ENCODE measurements at regions not wholly inside any gene's neighbourhood (a gene's known extent, or its start where the extent isn't known, plus 50 kb on each side); places are given as distances from the start of the nearest gene placed in this dataset.

GRCh38 chr2:101630224-101630949, 67.1 kb upstream of the MAP4K4 start:
- ATAC-seq (no peak), DNase-seq (ENCODE audit: low read depth, low spot score) (no peak)
- intact Hi-C loops (cut with micrococcal nuclease; ENCODE audit: unreplicated experiment): no loop called here
- Histone ChIP-seq H3K36me3 (ENCODE audit: control insufficient read depth, insufficient read depth, low read length) (no peaks in the 10 kb centered on the region; the same call in 1 of the 2 replicates), H3K27me3 (ENCODE audit: control insufficient read depth, insufficient read depth, low read length) (no peaks in the 10 kb centered on the region), H3K27ac (ENCODE audit: low read length) (no peak overlapping the region), H3K9me3 (ENCODE audit: control insufficient read depth, insufficient read depth, low read depth, low read length) (no peaks in the 10 kb centered on the region), H3K4me1 (ENCODE audit: control insufficient read depth, insufficient read depth, low read length) (no peaks in the 10 kb centered on the region), H3K4me3 (ENCODE audit: low read depth in 2 of 2, low read length in 2 of 2) (no peak overlapping the region)
- ChIA-PET POLR2A (no interaction called here), CTCF (interaction anchor here (0.7 kb wide), 1 partner anchor 1123 kb away, joined by 4 read pairs; no protein-coding TSS in a partner anchor)
- TF ChIP-seq POLR2AphosphoS5 (IDR thresholded peaks at IDR 0.05; ENCODE audit: low read depth, low read length) (no peak), CTCF (IDR thresholded peaks at IDR 0.05) (no peak), TCF7L2 (IDR thresholded peaks at IDR 0.05; ENCODE audit: low read depth, low read length) (no peak), SIN3A (IDR thresholded peaks at IDR 0.05; ENCODE audit: borderline replicate concordance, insufficient read depth, low read depth, low read length) (no peak)
- TF ChIP-seq, protein P1, sequence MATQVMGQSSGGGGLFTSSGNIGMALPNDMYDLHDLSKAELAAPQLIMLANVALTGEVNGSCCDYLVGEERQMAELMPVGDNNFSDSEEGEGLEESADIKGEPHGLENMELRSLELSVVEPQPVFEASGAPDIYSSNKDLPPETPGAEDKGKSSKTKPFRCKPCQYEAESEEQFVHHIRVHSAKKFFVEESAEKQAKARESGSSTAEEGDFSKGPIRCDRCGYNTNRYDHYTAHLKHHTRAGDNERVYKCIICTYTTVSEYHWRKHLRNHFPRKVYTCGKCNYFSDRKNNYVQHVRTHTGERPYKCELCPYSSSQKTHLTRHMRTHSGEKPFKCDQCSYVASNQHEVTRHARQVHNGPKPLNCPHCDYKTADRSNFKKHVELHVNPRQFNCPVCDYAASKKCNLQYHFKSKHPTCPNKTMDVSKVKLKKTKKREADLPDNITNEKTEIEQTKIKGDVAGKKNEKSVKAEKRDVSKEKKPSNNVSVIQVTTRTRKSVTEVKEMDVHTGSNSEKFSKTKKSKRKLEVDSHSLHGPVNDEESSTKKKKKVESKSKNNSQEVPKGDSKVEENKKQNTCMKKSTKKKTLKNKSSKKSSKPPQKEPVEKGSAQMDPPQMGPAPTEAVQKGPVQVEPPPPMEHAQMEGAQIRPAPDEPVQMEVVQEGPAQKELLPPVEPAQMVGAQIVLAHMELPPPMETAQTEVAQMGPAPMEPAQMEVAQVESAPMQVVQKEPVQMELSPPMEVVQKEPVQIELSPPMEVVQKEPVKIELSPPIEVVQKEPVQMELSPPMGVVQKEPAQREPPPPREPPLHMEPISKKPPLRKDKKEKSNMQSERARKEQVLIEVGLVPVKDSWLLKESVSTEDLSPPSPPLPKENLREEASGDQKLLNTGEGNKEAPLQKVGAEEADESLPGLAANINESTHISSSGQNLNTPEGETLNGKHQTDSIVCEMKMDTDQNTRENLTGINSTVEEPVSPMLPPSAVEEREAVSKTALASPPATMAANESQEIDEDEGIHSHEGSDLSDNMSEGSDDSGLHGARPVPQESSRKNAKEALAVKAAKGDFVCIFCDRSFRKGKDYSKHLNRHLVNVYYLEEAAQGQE (IDR thresholded peaks at IDR 0.05; ENCODE audit: insufficient read depth in 1 of 2, low read depth in 2 of 2, low read length in 1 of 2): no peak
- no TSS peak for BruUV-seq (replicated peaks)
- in situ Hi-C loops (cut with HindIII; ENCODE audit: low pct_unique_long_range_greater_than_20kb, low sequenced_read_pairs): no loop called here

- no peaks in the 10 kb centered on the region for H3K9me3 ChIP-seq (ENCODE audit: control insufficient read depth, insufficient read depth, low read depth, low read length)
- POLR2A ChIA-PET: no interaction called here
- H3K4me1 ChIP-seq (ENCODE audit: control insufficient read depth, insufficient read depth, low read length): no peaks in the 10 kb centered on the region
- TF ChIP-seq SIN3A (IDR thresholded peaks at IDR 0.05; ENCODE audit: borderline replicate concordance, insufficient read depth, low read depth, low read length) (no peak), CTCF (IDR thresholded peaks at IDR 0.05) (no peak), TCF7L2 (IDR thresholded peaks at IDR 0.05; ENCODE audit: low read depth, low read length) (no peak), POLR2AphosphoS5 (IDR thresholded peaks at IDR 0.05; ENCODE audit: low read depth, low read length) (no peak)
- TF ChIP-seq, protein P1 (IDR thresholded peaks at IDR 0.05; ENCODE audit: insufficient read depth in 1 of 2, low read depth in 2 of 2, low read length in 1 of 2): no peak
- DNase-seq (ENCODE audit: low read depth, low spot score): no peak
- intact Hi-C loops (cut with micrococcal nuclease; ENCODE audit: unreplicated experiment): no loop called here
- H3K27me3 ChIP-seq (ENCODE audit: control insufficient read depth, insufficient read depth, low read length): no peaks in the 10 kb centered on the region
- no peak overlapping the region for H3K4me3 ChIP-seq (ENCODE audit: low read depth in 2 of 2, low read length in 2 of 2)
- CTCF ChIA-PET: no interaction called here
- ATAC-seq: no peak
- H3K27ac ChIP-seq (ENCODE audit: low read length): no peak overlapping the region
- BruUV-seq (replicated peaks): no TSS peak
- H3K36me3 ChIP-seq (ENCODE audit: control insufficient read depth, insufficient read depth, low read length): no peaks in the 10 kb centered on the region
- in situ Hi-C loops (cut with HindIII; ENCODE audit: low pct_unique_long_range_greater_than_20kb, low sequenced_read_pairs): no loop called here
Observed at GRCh38 chr2:101628030-101628392, 69.5 kb upstream of the MAP4K4 start.
